AG04450 (cell line): ENCODE measurements at regions not wholly inside any gene's neighbourhood (a gene's known extent, or its start where the extent isn't known, plus 50 kb on each side); places are given as distances from the start of the nearest gene placed in this dataset.
"Not testable (repeated sequence)": the region's sequence is repeated elsewhere in the genome, so short reads cannot be mapped to it uniquely, and the experiment has no call there.

Experiments used
- CTCF ChIA-PET: fragments of 300-600, 350-600 bp; formaldehyde crosslinking; extraction: SDS; loops from one replicate; lab custom pipeline; 2022; ENCODE audit warnings: antibody characterized with exemption, inconsistent platforms; lab: Charles Lee
- POLR2A ChIA-PET: fragments of 350-600 bp; formaldehyde crosslinking; extraction: SDS; loops from one replicate; lab custom pipeline; 2021; ENCODE audit warnings: antibody characterized with exemption, inconsistent platforms; lab: Yijun Ruan, JAX
- DNase-seq: peaks from one replicate; pipeline ENCODE4 v3.0.0-alpha.2; 2011; ENCODE audit warnings: low read depth, low spot score
- H3K27ac ChIP-seq: one replicate; pipeline ENCODE4 v1.5.1; 2012; ENCODE audit warnings: low read depth, low read length, control low read depth
- H3K27me3 ChIP-seq: one replicate; pipeline ENCODE4 v1.6.0; 2012; ENCODE audit warnings: low read length; ENCODE audit not compliant: control insufficient read depth, insufficient read depth
- H3K4me3 ChIP-seq: 2 replicates; pipeline ENCODE4 v1.5.1; 2011; ENCODE audit warnings: mild to moderate bottlenecking, low read depth, low read length, control low read depth
- H3K9me3 ChIP-seq: 2 replicates; pipeline ENCODE4 v1.5.1; 2012; ENCODE audit warnings: low read length; ENCODE audit not compliant: control insufficient read depth, insufficient read depth
- TF ChIP-seq, protein P1 (sequence below): IDR thresholded peaks from 2 replicates; pipeline ENCODE4 v1.5.1; 2011; ENCODE audit warnings: low read depth, low read length, control low read depth, inconsistent platforms

- peak overlapping the region; percentile 29; the same call in 1 of the 2 replicates for H3K4me3 ChIP-seq
- POLR2A ChIA-PET, H3K27me3 ChIP-seq, H3K27ac ChIP-seq, DNase-seq, CTCF ChIA-PET, H3K9me3 ChIP-seq: not testable (repeated sequence)
These were observed 77.9 kb downstream of the NR4A2 start for GRCh38 chr2:156254637-156255067.

DNA sequence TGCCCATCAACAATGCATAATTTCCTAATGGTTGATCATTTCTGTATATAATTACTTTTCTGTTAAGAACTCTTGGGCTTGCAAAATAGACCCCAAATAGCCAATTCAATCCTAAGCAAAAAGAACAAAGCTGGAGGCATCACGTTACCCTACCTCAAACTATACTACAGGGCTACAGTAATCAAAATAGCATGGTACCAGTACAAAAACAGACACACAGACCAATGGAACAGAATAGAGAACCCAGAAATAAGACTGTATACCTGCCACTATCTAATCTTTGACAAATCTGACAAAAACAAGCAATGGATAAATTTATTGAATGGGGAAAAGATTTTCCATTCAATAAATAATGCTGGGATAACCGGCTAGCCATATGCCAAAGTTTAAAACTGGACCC, 78.8 kb downstream of the NR4A2 start:
- ChIA-PET CTCF (no interaction called here), POLR2A (no interaction called here)
- H3K4me3 ChIP-seq = no peak overlapping the region
- H3K27ac ChIP-seq = no peak overlapping the region
- H3K27me3 ChIP-seq = no peaks in the 10 kb centered on the region
- no peak for DNase-seq
- no peaks in the 10 kb centered on the region for H3K9me3 ChIP-seq
- TF ChIP-seq, protein P1, sequence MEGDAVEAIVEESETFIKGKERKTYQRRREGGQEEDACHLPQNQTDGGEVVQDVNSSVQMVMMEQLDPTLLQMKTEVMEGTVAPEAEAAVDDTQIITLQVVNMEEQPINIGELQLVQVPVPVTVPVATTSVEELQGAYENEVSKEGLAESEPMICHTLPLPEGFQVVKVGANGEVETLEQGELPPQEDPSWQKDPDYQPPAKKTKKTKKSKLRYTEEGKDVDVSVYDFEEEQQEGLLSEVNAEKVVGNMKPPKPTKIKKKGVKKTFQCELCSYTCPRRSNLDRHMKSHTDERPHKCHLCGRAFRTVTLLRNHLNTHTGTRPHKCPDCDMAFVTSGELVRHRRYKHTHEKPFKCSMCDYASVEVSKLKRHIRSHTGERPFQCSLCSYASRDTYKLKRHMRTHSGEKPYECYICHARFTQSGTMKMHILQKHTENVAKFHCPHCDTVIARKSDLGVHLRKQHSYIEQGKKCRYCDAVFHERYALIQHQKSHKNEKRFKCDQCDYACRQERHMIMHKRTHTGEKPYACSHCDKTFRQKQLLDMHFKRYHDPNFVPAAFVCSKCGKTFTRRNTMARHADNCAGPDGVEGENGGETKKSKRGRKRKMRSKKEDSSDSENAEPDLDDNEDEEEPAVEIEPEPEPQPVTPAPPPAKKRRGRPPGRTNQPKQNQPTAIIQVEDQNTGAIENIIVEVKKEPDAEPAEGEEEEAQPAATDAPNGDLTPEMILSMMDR = no peak

- CTCF ChIA-PET = no interaction called here
- TF ChIP-seq, protein P1 = no peak
- H3K9me3 ChIP-seq = no peaks in the 10 kb centered on the region
- no peaks in the 10 kb centered on the region for H3K27me3 ChIP-seq
- no peak for DNase-seq
- no peak overlapping the region for H3K27ac ChIP-seq
- no peak overlapping the region for H3K4me3 ChIP-seq
- POLR2A ChIA-PET = no interaction called here
These were observed 89.6 kb downstream of the NR4A2 start for GRCh38 chr2:156242874-156243273.

- CTCF ChIA-PET = no interaction called here
- H3K27ac ChIP-seq = no peak overlapping the region
- no peak for DNase-seq
- H3K9me3 ChIP-seq = peaks cover 2% of the 10 kb centered on the region; the same call in 1 of the 2 replicates
- no peaks in the 10 kb centered on the region for H3K27me3 ChIP-seq
- H3K4me3 ChIP-seq = no peak overlapping the region
- POLR2A ChIA-PET = no interaction called here
- TF ChIP-seq, protein P1 = no peak
These were observed 95.0 kb downstream of the NR4A2 start for GRCh38 chr2:156237558-156237957.

DNA sequence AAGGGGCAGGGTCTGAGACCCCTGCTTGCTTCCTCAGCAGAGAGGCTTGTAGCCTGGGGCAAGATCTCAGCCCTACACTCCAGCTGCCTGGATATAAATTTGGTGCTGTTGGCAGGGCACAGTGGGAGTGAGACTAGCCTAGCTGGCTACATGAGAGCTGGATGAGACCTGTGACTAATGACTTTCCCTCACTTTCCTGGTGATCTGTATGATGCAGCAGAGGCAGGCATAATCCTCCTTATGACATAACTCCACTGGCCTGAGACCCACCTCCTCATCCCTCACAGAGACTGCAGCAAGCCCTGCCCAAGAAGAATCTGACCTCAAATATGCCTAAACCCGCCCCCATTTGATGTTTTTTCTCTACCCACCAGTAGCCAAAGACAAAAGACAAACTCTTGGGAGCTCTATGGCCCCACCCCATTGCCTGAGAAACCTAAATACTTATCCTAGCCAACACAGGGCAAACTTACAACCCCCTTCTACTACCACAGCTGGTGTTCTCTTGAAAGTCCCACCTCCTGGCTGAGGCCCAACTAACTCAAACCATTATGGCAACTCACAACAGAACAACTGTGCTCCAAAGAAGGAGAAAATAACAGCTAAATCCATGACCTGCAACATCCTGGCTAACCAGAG, 102.7 kb downstream of the NR4A2 start:
- no peaks in the 10 kb centered on the region for H3K27me3 ChIP-seq
- no peak overlapping the region for H3K4me3 ChIP-seq
- CTCF ChIA-PET = no interaction called here
- POLR2A ChIA-PET = no interaction called here
- no peak overlapping the region for H3K27ac ChIP-seq
- H3K9me3 ChIP-seq = peaks cover 5% of the 10 kb centered on the region; the same call in 1 of the 2 replicates
- DNase-seq = no peak
- TF ChIP-seq, protein P1 = no peak

GRCh38 chr2:156223328-156223727, 109.2 kb downstream of the NR4A2 start:
- POLR2A ChIA-PET, DNase-seq, H3K27me3 ChIP-seq, H3K4me3 ChIP-seq, H3K9me3 ChIP-seq, CTCF ChIA-PET, H3K27ac ChIP-seq: not testable (repeated sequence)
